Femur (tissue), 1 donor: ENCODE measurements at regions not wholly inside any gene's neighbourhood (a gene's known extent, or its start where the extent isn't known, plus 50 kb on each side); places are given as distances from the start of the nearest gene placed in this dataset.
"Not testable (repeated sequence)": the region's sequence is repeated elsewhere in the genome, so short reads cannot be mapped to it uniquely, and the experiment has no call there.

Experiments
- DNase-seq: peaks from one replicate; pipeline ENCODE4 v3.0.0-alpha.2; 2017

DNA sequence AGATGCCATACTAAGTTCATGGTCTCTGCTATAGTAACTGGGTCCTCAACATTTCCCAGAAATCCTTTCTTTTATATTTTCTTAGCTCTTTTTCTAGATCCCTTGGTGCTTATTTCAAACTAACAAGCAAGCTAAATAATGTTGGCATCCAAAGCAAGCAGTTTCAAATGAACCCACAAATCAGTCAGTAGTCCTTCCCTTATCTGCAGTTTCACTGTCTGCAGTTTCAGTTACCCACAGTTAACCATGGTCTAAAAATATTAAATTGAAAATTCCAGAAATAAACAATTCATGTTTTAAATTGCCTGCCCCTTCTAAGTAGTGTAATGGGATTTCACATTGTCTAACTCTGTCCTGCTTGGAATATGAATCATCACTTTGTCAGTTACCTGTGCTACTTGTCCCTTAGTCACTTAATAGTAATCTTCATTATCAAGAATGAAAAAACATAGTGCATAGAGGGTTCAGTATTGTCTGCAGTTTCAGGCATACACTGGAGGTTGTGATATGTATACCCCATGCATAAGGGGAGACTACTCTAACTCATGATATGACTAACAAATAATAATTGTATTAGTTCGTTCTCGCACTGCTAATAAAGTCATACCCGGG is 633.7 kb downstream of the MECOM start:
- DNase-seq: no peak

GRCh38 chr3:169028716-169029115 is 634.8 kb downstream of the MECOM start:
- no peak for DNase-seq

GRCh38 chr3:169026543-169027182 is 636.8 kb downstream of the MECOM start:
- no peak for DNase-seq

DNA sequence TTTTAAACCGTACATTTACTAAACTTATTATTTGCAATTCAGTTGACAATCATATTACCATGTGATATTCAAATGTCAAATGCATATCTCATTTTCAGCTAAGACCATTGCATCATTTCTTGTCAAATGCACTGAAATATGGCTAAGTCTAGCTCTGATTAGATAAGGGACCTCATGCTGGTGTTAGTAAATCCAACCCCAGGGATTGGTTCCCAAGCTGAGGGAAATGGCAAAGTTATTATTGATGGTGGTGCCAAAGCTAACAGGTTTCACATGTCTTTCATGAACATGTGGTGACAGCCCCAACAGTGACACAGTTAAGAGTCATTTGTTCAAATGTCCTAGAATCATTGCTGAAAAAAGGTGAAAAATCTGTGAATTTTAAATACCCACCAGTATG is 641.1 kb downstream of the MECOM start:
- DNase-seq: no peak

GRCh38 chr3:169020371-169020770 is 643.1 kb downstream of the MECOM start:
- DNase-seq: no peak

- no peak for DNase-seq
Observed at GRCh38 chr3:169009453-169009852, 654.1 kb downstream of the MECOM start.

- DNase-seq: no peak
Observed at GRCh38 chr3:169008776-169009358, 654.6 kb downstream of the MECOM start.

DNA sequence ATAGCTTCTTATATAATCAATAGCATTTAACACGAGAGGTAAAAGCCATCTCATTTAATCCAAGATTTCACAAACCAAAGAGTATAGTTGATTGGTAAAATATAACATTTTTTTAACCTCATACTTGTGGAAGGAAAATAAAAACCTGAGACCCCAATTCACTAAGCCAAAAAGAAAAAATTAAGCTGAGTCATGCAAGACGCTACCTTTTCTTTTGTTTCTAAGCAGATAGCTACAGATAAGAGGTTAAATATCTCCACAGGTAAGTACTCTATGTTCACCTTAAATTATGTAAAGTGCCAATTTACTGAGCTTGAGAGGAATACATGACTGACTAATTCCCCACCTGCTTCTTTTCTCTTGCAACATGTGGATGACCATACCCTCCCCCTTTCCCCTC is 656.4 kb downstream of the MECOM start:
- no peak for DNase-seq

- DNase-seq: not testable (repeated sequence)
Observed at GRCh38 chr3:169006398-169006797, 657.1 kb downstream of the MECOM start.

DNA sequence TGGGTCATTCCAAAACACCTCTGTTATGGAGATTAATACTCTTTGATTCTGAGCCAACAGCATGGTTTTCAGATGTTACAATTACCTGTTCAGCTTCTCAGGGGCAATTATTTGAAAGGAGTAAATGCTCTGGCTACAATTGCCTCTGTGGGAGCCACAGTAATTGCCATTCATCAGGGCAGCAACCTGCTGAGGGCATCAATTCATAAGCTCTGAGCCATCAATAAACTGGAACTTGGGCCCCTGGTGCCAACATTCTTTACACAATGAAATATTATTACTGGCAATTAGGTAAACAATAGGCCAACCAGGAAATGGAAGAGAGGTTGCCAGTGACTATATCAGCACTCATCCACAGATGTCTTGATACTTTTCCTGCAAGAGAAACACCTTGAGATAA is 660.8 kb downstream of the MECOM start:
- DNase-seq: no peak

GRCh38 chr3:168998792-168999191 is 664.7 kb downstream of the MECOM start:
- DNase-seq: no peak

- DNase-seq: no peak
Observed at GRCh38 chr3:168997488-168997887, 666.0 kb downstream of the MECOM start.

- DNase-seq: no peak
Observed at GRCh38 chr3:168996622-168997021, 666.9 kb downstream of the MECOM start.

- DNase-seq: no peak
Observed at GRCh38 chr3:168995129-168995528, 668.4 kb downstream of the MECOM start.

DNA sequence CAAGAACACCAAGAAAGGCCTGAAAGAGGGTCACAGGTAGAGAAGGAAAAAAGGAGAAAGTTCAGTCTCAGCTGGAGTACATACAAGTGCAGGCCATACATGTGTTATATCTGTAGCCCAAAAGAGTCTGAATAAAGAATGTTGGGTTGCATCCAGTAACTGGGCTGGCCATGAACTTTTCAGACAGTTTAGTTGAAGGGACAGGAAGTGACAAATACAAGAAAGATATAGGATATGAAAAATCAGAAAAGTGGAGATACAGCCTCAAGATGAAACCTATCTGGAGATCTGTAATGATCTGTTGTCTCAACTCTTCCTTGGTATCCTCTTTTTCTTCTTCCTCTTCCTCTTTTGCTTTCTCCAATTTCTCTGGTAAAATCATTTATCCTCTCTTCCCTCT is 671.7 kb downstream of the MECOM start:
- DNase-seq: no peak

DNA sequence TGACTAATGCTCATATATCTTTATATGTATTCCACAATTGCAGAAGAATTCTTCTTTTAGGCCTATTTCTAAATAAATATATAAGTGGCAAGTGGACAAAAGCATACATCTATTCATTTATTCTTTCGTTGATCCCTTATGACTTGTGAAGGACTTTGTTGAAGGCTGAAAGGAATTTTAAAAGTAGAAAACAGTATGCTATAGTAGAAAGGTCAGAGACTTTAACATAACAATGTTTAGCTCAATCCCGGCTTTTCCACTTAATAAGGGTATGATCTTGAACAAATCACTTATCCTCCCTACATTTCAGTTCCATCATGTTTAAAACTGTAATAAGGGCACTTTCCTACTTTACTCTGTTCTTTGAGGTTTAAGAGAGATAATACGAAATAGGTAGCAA is 672.9 kb downstream of the MECOM start:
- DNase-seq: no peak

- DNase-seq: no peak
Observed at GRCh38 chr3:168990134-168990533, 673.4 kb downstream of the MECOM start.

DNA sequence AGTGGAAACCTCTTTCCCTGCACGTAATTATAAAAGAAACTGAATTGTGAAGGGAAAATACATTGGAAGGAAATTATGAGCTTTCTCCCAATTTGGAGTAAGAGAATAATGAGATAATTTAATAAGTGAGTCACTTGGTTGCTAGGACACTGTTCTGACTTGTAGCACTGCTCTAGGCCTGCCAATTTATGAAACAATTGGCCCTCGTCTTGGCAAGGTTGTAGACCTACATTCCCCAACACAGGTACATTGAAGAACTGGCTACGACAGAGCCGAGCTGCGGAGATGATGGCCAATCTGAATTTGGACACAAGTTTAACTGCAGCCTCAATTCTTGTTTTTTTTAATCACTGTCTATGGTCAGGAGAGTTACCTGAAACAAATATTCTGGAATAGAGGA is 674.1 kb downstream of the MECOM start:
- no peak for DNase-seq

DNA sequence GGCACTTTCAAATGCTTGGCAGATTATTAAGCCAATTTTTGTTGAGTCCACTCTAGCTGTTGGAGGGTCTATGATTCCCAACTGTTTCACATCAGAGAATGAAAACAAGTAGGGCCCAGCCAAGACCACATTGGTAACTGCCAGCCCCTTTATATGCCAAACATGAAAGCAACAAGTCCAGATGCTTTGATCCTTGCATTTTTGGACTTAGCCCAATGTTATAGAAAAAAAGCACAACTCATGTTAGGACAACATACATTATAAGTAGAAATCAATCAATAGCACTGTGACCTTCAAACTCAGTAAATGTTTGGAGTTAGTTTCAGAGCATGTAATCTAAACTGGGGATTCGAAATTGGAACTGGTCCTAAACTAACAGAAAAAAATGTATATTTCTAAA is 674.7 kb downstream of the MECOM start:
- DNase-seq: no peak

DNA sequence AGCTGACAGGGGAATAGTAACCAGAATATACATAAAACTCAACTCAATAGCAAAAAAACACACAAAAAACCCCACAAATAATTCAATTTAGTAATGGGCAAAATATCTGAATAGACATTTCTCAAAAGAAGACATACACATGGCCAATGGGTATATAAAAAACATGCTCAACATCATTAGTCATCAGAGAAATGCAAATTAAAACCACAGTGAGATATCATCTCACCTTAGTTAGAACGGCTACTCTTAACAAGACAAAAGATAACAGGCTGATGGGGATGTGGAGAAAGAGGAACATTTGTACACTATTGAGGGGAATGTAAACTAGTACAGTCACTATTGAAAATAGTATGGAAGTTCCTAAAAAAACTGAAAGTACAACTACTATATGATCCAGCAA is 678.6 kb downstream of the MECOM start:
- no peak for DNase-seq

- no peak for DNase-seq
Observed at GRCh38 chr3:168983046-168983445, 680.5 kb downstream of the MECOM start.

DNA sequence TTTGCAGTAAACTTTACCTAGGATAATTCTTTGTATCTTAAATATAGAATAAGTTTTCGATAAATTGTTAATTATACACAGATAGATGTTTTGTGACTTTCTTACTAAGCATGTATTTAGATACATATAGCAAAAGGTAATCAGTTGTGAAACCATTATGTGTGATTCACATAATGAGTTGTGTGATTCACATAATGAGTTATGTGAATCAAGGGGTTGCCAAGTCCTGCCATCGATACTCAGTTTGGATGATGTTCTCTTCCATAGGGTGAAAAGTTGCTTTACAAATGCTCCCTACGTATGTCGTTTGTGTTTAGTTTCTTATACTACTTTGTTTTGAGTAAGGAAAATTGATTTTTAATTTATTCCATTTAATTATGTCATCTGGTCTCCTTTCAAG is 682.1 kb downstream of the MECOM start:
- no peak for DNase-seq

GRCh38 chr3:168977716-168978374 is 685.7 kb downstream of the MECOM start:
- DNase-seq: no peak

GRCh38 chr3:168976969-168977368 is 686.5 kb downstream of the MECOM start:
- no peak for DNase-seq
